Mesenchymal stem cell (in vitro differentiated cells and primary cell): ENCODE measurements at regions not wholly inside any gene's neighbourhood (a gene's known extent, or its start where the extent isn't known, plus 50 kb on each side); places are given as distances from the start of the nearest gene placed in this dataset.

Source experiments
- DNase-seq: peaks from one replicate; pipeline ENCODE4 v3.0.0-alpha.2; 2013
- H2AFZ ChIP-seq: one replicate; pipeline ENCODE4 v1.6.1; 2013; ENCODE audit warnings: low read depth, mild to moderate bottlenecking, control low read depth, inconsistent platforms, low read length, moderate library complexity
- H2AK5ac ChIP-seq: 2 replicates; pipeline ENCODE4 v1.6.1; 2013; ENCODE audit warnings: low read length, moderate library complexity, mild to moderate bottlenecking, inconsistent platforms; ENCODE audit not compliant: severe bottlenecking
- H2BK120ac ChIP-seq: one replicate; pipeline ENCODE4 v1.6.1; 2013; ENCODE audit warnings: low read depth, mild to moderate bottlenecking, inconsistent platforms, low read length, moderate library complexity
- H2BK12ac ChIP-seq, 2 experiments: one replicate each; pipeline ENCODE4 v1.6.1; 2013; ENCODE audit warnings: inconsistent platforms in 2 of 2, low read length in 2 of 2, mild to moderate bottlenecking in 2 of 2, moderate library complexity in 2 of 2, control low read depth in 1 of 2
- H2BK15ac ChIP-seq: one replicate; pipeline ENCODE4 v1.6.1; 2013; ENCODE audit warnings: mild to moderate bottlenecking, low read depth, inconsistent platforms; ENCODE audit not compliant: poor library complexity, severe bottlenecking
- H2BK5ac ChIP-seq: 2 replicates; pipeline ENCODE4 v1.6.1; 2013; ENCODE audit warnings: low read depth, mild to moderate bottlenecking, low read length, control low read depth, inconsistent platforms; ENCODE audit not compliant: poor library complexity, severe bottlenecking
- H3K14ac ChIP-seq, 2 experiments: one replicate each; pipeline ENCODE4 v1.6.1; 2013; ENCODE audit warnings: inconsistent platforms in 2 of 2, low read length in 2 of 2, control low read depth in 1 of 2, mild to moderate bottlenecking in 1 of 2, moderate library complexity in 1 of 2
- H3K18ac ChIP-seq, 2 experiments: one replicate each; pipeline ENCODE4 v1.6.1; 2013; ENCODE audit warnings: inconsistent platforms in 2 of 2, low read length in 2 of 2, control low read depth in 1 of 2, low read depth in 1 of 2, mild to moderate bottlenecking in 1 of 2
- H3K23ac ChIP-seq, 2 experiments: one replicate each; pipeline ENCODE4 v1.6.1; 2013; ENCODE audit warnings: inconsistent platforms in 2 of 2, low read length in 2 of 2, mild to moderate bottlenecking in 2 of 2, moderate library complexity in 2 of 2, control low read depth in 1 of 2
- H3K27ac ChIP-seq: 2 replicates; pipeline ENCODE4 v1.5.1; 2013; ENCODE audit warnings: mild to moderate bottlenecking, moderate library complexity, low read length, control low read depth, inconsistent platforms; ENCODE audit not compliant: poor library complexity, severe bottlenecking
- H3K27me3 ChIP-seq, 2 experiments: 2 replicates each; pipeline versions ENCODE4 v1.6.1 to v1.7.0; 2013; ENCODE audit warnings: low read length in 2 of 2, mild to moderate bottlenecking in 2 of 2, moderate library complexity in 2 of 2, control low read depth in 1 of 2, inconsistent platforms in 1 of 2; ENCODE audit not compliant: control insufficient read depth in 1 of 2, insufficient read depth in 1 of 2
- H3K36me3 ChIP-seq, 2 experiments: 2 replicates each; pipeline versions ENCODE4 v1.6.1 to v1.7.0; 2013; ENCODE audit warnings: low read length in 2 of 2, control low read depth in 1 of 2, inconsistent platforms in 1 of 2, low read depth in 1 of 2, mild to moderate bottlenecking in 1 of 2; ENCODE audit not compliant: insufficient read depth in 2 of 2, control insufficient read depth in 1 of 2
- H3K4ac ChIP-seq, 2 experiments: one replicate each; pipeline ENCODE4 v1.6.1; 2013; ENCODE audit warnings: inconsistent platforms in 2 of 2, low read length in 2 of 2, mild to moderate bottlenecking in 2 of 2, moderate library complexity in 2 of 2, control low read depth in 1 of 2, low read depth in 1 of 2
- H3K4me1 ChIP-seq: 2 replicates; pipeline ENCODE4 v1.6.1; 2013; ENCODE audit warnings: low read depth, low read length, control low read depth; ENCODE audit not compliant: control insufficient read depth, insufficient read depth
- H3K4me2 ChIP-seq: 2 replicates; pipeline ENCODE4 v1.6.1; 2013; ENCODE audit warnings: low read length, mild to moderate bottlenecking, inconsistent platforms; ENCODE audit not compliant: poor library complexity, severe bottlenecking
- H3K4me3 ChIP-seq, 2 experiments: 2 replicates each; pipeline versions ENCODE4 v1.5.1 to v1.7.0; 2013; ENCODE audit warnings: low read length in 2 of 2, mild to moderate bottlenecking in 2 of 2, control low read depth in 1 of 2, low read depth in 1 of 2; ENCODE audit not compliant: insufficient read depth in 1 of 2
- H3K79me1 ChIP-seq: replicated peaks from 2 replicates; pipeline ENCODE4 v1.6.1; 2013; ENCODE audit warnings: mild to moderate bottlenecking, control low read depth, low read length, inconsistent platforms; ENCODE audit not compliant: poor library complexity, severe bottlenecking
- H3K9ac ChIP-seq: 2 replicates; pipeline ENCODE4 v1.7.0; 2013; ENCODE audit warnings: mild to moderate bottlenecking, low read length, moderate library complexity
- H3K9me3 ChIP-seq: 2 replicates; pipeline ENCODE4 v1.7.0; 2013; ENCODE audit warnings: mild to moderate bottlenecking, low read length; ENCODE audit not compliant: control insufficient read depth
- H4K8ac ChIP-seq: one replicate; pipeline ENCODE4 v1.6.1; 2013; ENCODE audit warnings: inconsistent platforms, mild to moderate bottlenecking, low read length, moderate library complexity
- H4K91ac ChIP-seq: one replicate; pipeline ENCODE4 v1.6.1; 2013; ENCODE audit warnings: mild to moderate bottlenecking, low read length, inconsistent platforms
- WGBS: methylation state at CpG from one replicate; pipeline ENCODE4 v1.1.7; 2013; ENCODE audit warnings: mixed read lengths; 5-methylcytosine and 5-hydroxymethylcytosine counted together

DNA sequence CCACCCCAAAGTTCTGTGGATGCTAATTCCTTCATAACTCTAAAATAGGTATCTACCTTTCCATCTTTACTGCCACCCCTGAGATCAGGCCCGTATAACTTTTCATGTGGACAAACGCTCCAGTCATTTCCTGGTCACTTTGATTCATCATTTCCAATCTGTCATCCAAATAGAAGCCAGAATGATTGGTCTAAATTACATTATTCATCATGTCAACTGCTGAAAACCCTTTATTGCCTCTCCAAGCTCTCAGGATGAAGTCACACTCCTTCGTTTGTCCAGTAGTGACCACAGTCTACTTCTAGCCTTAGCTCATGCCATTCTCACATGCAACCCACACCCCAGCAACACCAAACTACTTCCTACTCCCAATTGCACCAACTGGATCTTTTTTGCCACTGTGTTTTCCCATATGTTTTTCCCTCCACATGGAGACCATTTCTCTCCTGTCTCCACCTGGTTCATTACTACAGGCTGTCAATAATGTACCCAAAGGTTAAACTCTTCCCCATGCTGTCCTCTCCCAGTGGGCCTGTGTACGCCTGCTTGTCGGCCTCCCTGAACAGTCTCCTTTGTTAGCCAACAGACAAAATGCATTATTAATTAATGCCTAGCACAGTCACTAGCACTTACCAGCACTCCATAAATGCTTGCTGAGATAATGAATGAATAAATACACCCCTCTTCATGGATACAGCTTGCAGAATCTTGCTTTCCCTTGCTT lies 382.6 kb upstream of the NOCT start:
- Histone ChIP-seq H2BK12ac (no peak overlapping the region), H3K18ac (no peak overlapping the region), H3K4me2 (no peak overlapping the region), H3K4ac (no peak overlapping the region), H3K14ac (no peak overlapping the region), H4K91ac (no peak overlapping the region), H2AFZ (no peak overlapping the region), H3K9ac (no peak overlapping the region), H3K36me3 (no peaks in the 10 kb centered on the region), H2BK15ac (no peak overlapping the region), H3K27ac (no peak overlapping the region), H3K4me1 (no peaks in the 10 kb centered on the region), H3K79me1 (no peaks in the 10 kb centered on the region), H3K9me3 (no peaks in the 10 kb centered on the region), H3K27me3 (no peaks in the 10 kb centered on the region), H2BK5ac (no peak overlapping the region), H3K4me3 (no peak overlapping the region), H3K23ac (no peak overlapping the region), H4K8ac (no peak overlapping the region), H2AK5ac (no peak overlapping the region), H2BK120ac (no peak overlapping the region)
- WGBS, result 82% methylated on average over 5 of the region's 5 CpGs
- no peak for DNase-seq

DNA sequence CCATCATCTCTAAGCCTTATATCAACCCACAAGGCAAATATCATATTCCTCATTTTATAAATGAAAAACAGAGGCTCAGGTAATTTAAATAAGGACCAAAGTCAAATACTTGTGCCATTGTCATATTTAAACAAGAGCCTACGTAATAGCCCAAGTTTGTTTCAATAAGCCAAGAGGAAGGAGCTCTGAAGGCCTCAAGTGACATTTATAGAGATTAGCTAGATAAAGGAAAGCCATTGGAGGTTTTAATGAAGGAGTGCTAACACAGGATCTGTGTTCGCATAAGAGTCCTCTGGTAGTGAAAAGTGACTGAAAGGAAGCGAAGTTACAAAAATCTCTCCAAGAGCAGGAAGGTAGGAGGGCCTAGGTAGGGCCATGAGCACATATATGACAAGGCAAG lies 384.9 kb upstream of the NOCT start:
- Histone ChIP-seq H3K14ac (no peak overlapping the region), H2BK15ac (no peak overlapping the region), H2BK12ac (no peak overlapping the region), H3K4me3 (no peak overlapping the region), H2AFZ (no peak overlapping the region), H3K36me3 (no peaks in the 10 kb centered on the region), H3K23ac (no peak overlapping the region), H3K27me3 (no peaks in the 10 kb centered on the region), H3K9me3 (no peaks in the 10 kb centered on the region), H2BK5ac (no peak overlapping the region), H4K91ac (no peak overlapping the region), H3K27ac (no peak overlapping the region), H2AK5ac (no peak overlapping the region), H4K8ac (no peak overlapping the region), H3K4ac (no peak overlapping the region), H3K9ac (no peak overlapping the region), H3K4me1 (no peaks in the 10 kb centered on the region), H2BK120ac (no peak overlapping the region), H3K18ac (no peak overlapping the region), H3K79me1 (no peaks in the 10 kb centered on the region), H3K4me2 (no peak overlapping the region)
- DNase-seq, result no peak
- 97% methylated on average over 3 of the region's 3 CpGs for WGBS

DNA sequence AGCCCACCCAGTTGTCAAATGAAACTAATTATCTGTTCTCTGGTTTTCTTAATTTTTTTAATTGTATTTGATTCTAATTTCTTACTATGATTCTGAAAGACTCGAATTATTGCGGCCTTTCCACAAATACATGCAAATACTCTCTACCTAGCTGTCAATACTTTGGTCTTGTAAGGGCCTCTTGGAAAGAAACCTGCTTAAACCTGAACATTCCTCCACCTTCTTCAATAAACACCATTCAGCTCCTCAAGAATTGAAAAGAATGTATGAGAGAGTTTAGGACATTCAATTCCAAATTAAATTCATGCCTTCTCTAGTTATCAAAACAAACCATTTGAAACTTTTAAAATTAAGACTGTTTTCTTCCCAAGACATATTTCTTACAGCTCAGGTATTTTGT lies 385.9 kb upstream of the NOCT start:
- Histone ChIP-seq H3K4me3 (no peak overlapping the region), H3K27ac (no peak overlapping the region), H3K14ac (no peak overlapping the region), H2BK5ac (no peak overlapping the region), H3K18ac (no peak overlapping the region), H3K36me3 (no peaks in the 10 kb centered on the region), H2BK15ac (no peak overlapping the region), H3K23ac (no peak overlapping the region), H3K27me3 (no peaks in the 10 kb centered on the region), H3K79me1 (no peaks in the 10 kb centered on the region), H3K4ac (no peak overlapping the region), H3K9ac (no peak overlapping the region), H2BK12ac (no peak overlapping the region), H2BK120ac (no peak overlapping the region), H3K9me3 (no peaks in the 10 kb centered on the region), H3K4me1 (no peaks in the 10 kb centered on the region), H2AK5ac (no peak overlapping the region), H3K4me2 (no peak overlapping the region), H2AFZ (no peak overlapping the region), H4K91ac (no peak overlapping the region), H4K8ac (no peak overlapping the region)
- no peak for DNase-seq
- WGBS, result no CpG with 5 or more reads among the region's 2 CpGs

DNA sequence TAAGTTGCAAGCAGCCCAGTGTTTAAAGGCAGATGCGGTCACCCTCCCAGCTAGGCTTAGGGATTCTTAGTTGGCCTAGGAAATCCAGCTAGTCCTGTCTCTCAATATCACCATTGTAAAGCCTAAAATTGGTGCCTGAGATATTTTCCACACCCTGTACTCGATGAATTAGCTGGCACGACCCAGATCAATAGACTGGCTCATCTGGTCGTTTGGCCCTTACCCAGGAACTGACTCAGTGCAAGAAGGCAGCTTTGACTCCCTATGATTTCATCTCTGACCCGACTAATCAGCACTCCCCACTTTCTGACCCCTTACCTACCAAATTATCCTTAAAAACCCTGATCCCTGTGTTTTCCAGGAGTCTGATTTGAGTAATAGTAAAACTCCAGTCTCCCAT lies 384.9 kb upstream of the SLC7A11 start:
- Histone ChIP-seq H3K27ac (no peak overlapping the region), H3K4ac (no peak overlapping the region), H2BK12ac (no peak overlapping the region), H3K9ac (no peak overlapping the region), H3K23ac (no peak overlapping the region), H3K27me3 (no peaks in the 10 kb centered on the region), H2AK5ac (no peak overlapping the region), H2BK5ac (no peak overlapping the region), H3K4me1 (no peaks in the 10 kb centered on the region), H3K4me2 (no peak overlapping the region), H3K18ac (no peak overlapping the region), H2AFZ (no peak overlapping the region), H4K8ac (no peak overlapping the region), H3K36me3 (no peaks in the 10 kb centered on the region), H3K4me3 (no peak overlapping the region), H4K91ac (no peak overlapping the region), H2BK120ac (no peak overlapping the region), H3K79me1 (no peaks in the 10 kb centered on the region), H3K14ac (no peak overlapping the region), H3K9me3 (no peaks in the 10 kb centered on the region), H2BK15ac (no peak overlapping the region)
- WGBS, result 87% methylated on average over 5 of the region's 5 CpGs
- no peak for DNase-seq
